Left lung (tissue), 4 donors: ENCODE measurements at regions not wholly inside any gene's neighbourhood (a gene's known extent, or its start where the extent isn't known, plus 50 kb on each side); places are given as distances from the start of the nearest gene placed in this dataset.

Experiments
- ATAC-seq: fragments of 200-7000 bp; cut with Tn5 transposase; one replicate; pipeline ENCODE4 v1.9.1; 2020; ENCODE audit warnings: moderate library complexity
- DNase-seq, 4 donors: peaks; one replicate each; pipeline ENCODE4 v3.0.0-alpha.2; 2013 to 2020
- H3K27ac ChIP-seq, 2 donors: fragments of 200-600 bp; sonication (generic) in 1 of 2; one replicate each; pipeline versions ENCODE4 v1.5.0 to v1.8.0; 2020 to 2021
- H3K27me3 ChIP-seq, 2 donors: fragments of 200-600 bp; sonication (generic) in 1 of 2; one replicate each; pipeline versions ENCODE4 v1.5.0 to v1.8.0; 2020 to 2021
- H3K36me3 ChIP-seq, 2 donors: fragments of 200-600 bp; sonication (generic) in 1 of 2; one replicate each; pipeline versions ENCODE4 v1.5.0 to v1.8.0; 2020 to 2021
- H3K4me1 ChIP-seq, 2 donors: fragments of 200-600 bp; one replicate each; pipeline ENCODE4 v1.8.0; 2021
- H3K4me3 ChIP-seq, 2 donors: fragments of 200-600 bp; sonication (generic) in 1 of 2; one replicate each; pipeline versions ENCODE4 v1.5.0 to v1.8.0; 2020 to 2021; ENCODE audit warnings: mild to moderate bottlenecking in 1 of 2
- H3K9me3 ChIP-seq, 2 donors: fragments of 200-600 bp; sonication (generic) in 1 of 2; one replicate each; pipeline versions ENCODE4 v1.5.0 to v1.8.0; 2020 to 2021
- intact Hi-C, 2 donors: fragments of 100-400 bp; cut with DNase I; formaldehyde crosslinking; loops; one replicate each; pipeline versions ENCODE4 v1.11.2 to v1.14.2; 2022
- TF ChIP-seq, protein P1 (sequence below), 2 donors: fragments of 200-600 bp; sonication (generic) in 1 of 2; IDR thresholded peaks; one replicate each; pipeline versions ENCODE4 v1.5.0 to v1.8.0; 2021; ENCODE audit warnings: antibody characterized with exemption in 2 of 2
- donor health status: DM: no; HTN: yes; CAD: no.
- donor health status: DM: no; HTN: no; CAD: no.

DNA sequence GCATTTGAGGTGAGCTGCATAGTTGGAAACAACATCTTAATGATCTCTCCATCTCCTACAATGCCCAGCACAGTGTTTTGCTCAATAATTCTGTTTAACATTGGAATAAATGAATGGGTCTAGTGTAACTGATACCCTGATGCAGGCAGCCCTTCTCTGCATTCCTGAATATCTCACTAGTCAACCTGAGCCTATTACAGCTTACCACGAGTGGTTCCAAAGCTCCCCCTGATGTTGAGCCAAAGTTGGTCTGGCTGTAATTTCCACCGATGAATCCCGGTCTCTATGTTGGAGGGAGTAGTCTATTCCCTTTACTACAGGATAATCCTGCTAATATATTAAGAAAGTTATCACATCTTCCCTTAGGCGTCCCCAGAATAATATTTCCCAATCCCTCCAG, 63.8 kb downstream of the ZBTB18 start:
- Histone ChIP-seq H3K27ac (no peak overlapping the region), H3K4me3 (no peak overlapping the region), H3K9me3 (no peaks in the 10 kb centered on the region), H3K4me1 (no peaks in the 10 kb centered on the region), H3K27me3 (peaks cover 0 to 20% of the 10 kb centered on the region in 2 donors), H3K36me3 (no peaks in the 10 kb centered on the region)
- no peak for ATAC-seq
- intact Hi-C loops: no loop called here
- no peak for DNase-seq
- TF ChIP-seq, protein P1, sequence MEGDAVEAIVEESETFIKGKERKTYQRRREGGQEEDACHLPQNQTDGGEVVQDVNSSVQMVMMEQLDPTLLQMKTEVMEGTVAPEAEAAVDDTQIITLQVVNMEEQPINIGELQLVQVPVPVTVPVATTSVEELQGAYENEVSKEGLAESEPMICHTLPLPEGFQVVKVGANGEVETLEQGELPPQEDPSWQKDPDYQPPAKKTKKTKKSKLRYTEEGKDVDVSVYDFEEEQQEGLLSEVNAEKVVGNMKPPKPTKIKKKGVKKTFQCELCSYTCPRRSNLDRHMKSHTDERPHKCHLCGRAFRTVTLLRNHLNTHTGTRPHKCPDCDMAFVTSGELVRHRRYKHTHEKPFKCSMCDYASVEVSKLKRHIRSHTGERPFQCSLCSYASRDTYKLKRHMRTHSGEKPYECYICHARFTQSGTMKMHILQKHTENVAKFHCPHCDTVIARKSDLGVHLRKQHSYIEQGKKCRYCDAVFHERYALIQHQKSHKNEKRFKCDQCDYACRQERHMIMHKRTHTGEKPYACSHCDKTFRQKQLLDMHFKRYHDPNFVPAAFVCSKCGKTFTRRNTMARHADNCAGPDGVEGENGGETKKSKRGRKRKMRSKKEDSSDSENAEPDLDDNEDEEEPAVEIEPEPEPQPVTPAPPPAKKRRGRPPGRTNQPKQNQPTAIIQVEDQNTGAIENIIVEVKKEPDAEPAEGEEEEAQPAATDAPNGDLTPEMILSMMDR (IDR thresholded peaks at IDR 0.05): no peak

DNA sequence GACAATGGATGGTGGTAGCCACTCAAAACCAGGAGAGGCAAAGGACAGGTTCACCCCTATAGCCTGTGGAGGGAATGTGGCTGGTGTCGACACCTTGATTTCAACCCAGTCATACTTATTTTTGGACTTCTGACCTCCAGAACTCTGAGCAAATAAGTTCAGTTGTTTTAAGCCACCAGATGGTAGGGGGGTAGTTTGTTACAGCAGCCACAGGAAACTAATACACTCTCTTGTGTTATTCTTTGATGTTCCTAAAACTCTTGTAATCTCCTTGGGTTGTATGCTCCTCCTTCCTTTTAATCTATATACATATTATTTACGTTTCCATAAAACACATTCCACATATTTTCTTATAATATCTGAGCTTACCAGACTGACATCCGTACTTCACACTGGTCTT, 65.9 kb downstream of the ZBTB18 start:
- H3K27me3 ChIP-seq: peaks cover 4 to 20% of the 10 kb centered on the region in 2 donors
- ATAC-seq: no peak
- no peaks in the 10 kb centered on the region for H3K9me3 ChIP-seq
- no peaks in the 10 kb centered on the region for H3K4me1 ChIP-seq
- no peaks in the 10 kb centered on the region for H3K36me3 ChIP-seq
- intact Hi-C loops: no loop called here
- DNase-seq: no peak
- H3K4me3 ChIP-seq: no peak overlapping the region
- TF ChIP-seq, protein P1 (IDR thresholded peaks at IDR 0.05): no peak
- no peak overlapping the region for H3K27ac ChIP-seq

DNA sequence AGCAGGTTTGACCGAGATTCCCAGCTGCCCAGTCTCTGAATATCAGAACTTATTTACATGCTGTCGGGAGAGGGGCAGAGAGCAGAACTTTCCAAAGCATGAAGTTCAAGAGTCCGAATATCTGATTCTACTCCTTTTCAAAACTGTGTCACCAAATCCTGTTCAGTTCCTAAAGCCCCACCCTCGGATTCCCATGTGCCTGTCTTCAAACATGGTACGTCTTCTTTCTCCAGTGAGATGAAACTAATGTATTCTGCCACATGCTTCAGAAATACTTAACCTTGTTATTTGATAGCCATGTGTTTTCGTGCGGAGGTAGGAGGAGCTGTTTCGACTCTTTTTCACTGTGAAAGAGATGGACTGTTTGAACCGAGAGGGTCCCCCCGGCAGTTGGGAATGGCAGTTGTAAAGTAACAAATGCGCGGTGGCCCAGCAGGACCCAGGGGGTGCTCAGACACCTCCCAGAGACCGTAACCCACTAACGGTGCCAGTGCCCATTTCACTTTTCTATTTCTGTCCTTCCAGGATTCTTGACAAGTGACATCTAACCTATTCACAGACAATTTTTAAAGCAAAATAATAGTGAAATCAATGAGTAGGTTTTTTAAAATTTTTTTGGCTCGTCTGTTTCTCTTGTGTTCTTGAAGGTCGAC, 67.2 kb downstream of the ZBTB18 start:
- no peaks in the 10 kb centered on the region for H3K4me1 ChIP-seq
- intact Hi-C loops: no loop called here
- no peaks in the 10 kb centered on the region for H3K9me3 ChIP-seq
- no peak overlapping the region for H3K27ac ChIP-seq
- H3K4me3 ChIP-seq: no peak overlapping the region
- peaks cover 4 to 20% of the 10 kb centered on the region in 2 donors for H3K27me3 ChIP-seq
- TF ChIP-seq, protein P1 (IDR thresholded peaks at IDR 0.05): no peak
- H3K36me3 ChIP-seq: no peaks in the 10 kb centered on the region
- no peak for DNase-seq
- ATAC-seq: no peak

DNA sequence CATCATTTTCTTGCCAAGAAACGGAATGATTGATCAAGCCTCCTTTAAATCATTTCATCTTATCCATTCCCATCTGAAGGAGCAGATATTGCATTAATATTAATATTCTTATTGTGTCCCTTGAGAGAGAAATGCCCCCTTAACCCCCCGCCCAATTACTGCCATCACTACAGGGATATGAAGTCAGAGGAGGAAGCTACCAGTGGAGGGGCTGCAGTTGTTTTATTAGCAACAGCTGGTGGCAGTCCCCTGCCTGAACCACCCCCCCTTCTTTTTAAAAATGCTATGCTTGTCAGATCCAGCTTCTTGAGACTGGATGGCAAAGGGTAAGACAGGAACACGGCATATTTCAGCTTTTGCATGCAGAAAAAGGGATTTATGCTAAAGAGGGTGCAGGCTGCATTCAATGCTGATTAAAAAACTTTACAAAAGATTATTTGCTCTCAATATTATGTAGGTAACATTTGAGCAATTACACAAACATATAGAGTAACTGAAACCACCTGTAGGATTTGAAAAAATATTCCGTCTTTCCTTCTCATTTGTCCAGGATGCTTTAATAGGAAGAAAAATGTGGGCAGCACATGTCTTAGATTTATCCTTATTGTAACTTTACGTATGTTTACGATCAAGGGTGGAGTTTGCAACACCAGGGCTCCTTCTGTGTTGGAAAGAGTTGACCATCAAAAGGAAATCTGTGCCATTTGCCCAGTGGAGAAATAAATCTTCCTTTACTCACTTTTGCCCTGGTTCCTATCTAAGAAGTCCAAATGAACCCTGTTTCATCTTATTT, 77.7 kb downstream of the ZBTB18 start:
- H3K36me3 ChIP-seq: no peaks in the 10 kb centered on the region
- H3K27ac ChIP-seq: no peak overlapping the region
- intact Hi-C loops: no loop called here
- no peaks in the 10 kb centered on the region for H3K4me1 ChIP-seq
- no peaks in the 10 kb centered on the region for H3K27me3 ChIP-seq
- H3K9me3 ChIP-seq: peaks cover 0 to 8% of the 10 kb centered on the region in 2 donors
- H3K4me3 ChIP-seq: no peak overlapping the region
- TF ChIP-seq, protein P1 (IDR thresholded peaks at IDR 0.05): no peak
- DNase-seq (no peak), ATAC-seq (no peak)

DNA sequence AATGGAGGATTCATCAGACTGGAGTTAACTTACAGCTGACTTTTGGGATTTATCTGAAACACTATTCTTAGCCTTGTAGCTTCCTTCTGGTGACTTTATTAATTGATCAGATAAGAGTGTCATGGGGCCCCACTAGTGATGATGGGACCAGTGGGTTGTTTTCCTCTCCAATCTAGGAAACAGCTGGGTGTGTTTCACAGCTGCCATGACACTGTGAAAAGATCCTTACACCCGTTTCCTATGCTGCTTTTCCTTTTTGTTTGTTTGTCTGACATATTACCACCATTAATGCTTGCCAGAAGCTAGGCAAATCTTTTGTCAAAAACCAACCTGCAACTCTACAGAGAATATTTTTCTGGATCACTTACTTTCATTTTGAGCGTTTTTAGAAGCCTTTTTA, 86.2 kb downstream of the ZBTB18 start:
- Histone ChIP-seq H3K36me3 (no peaks in the 10 kb centered on the region), H3K4me1 (no peaks in the 10 kb centered on the region), H3K27me3 (peaks cover 0 to 8% of the 10 kb centered on the region in 2 donors), H3K9me3 (no peaks in the 10 kb centered on the region), H3K4me3 (no peak overlapping the region), H3K27ac (peak overlapping the region in 1 of 2 donors; percentile 43)
- DNase-seq (no peak), ATAC-seq (no peak)
- intact Hi-C loops: no loop called here
- TF ChIP-seq, protein P1 (IDR thresholded peaks at IDR 0.05): no peak
